ENCODE measurements at regions not wholly inside any gene's neighbourhood (a gene's known extent, or its start where the extent isn't known, plus 50 kb on each side); places are given as distances from the start of the nearest gene placed in this dataset.

DNA sequence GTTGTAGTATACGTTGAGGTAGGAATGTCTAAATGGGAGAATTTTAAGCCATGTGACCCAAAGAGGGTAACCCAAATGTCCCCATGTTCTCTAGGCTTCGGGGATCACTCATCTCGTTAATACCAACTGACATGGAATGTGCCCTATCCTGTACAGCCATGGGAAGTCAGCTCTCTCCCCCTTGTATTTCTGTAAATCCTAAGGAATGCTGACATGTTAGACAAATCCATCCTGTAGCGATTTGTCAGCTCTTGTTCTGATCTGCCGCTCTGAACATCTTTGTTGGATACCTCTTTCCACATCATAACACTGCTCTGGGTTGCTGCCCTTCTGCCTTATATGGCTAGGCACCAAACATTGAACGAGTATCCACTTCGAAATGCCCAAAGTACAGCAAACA is 350.6 kb downstream of the RND3 start:
- Histone ChIP-seq H4K5ac (ENCODE audit: insufficient read length, low read depth, low read length) (no peak overlapping the region), H3K79me2 (ENCODE audit: insufficient read depth, low read length) (no peaks in the 10 kb centered on the region), H2BK12ac (ENCODE audit: insufficient read length, low read depth, low read length) (no peak overlapping the region), H3K79me1 (ENCODE audit: insufficient read depth, low read depth, low read length, poor library complexity, severe bottlenecking) (no peaks in the 10 kb centered on the region), H3K4ac (ENCODE audit: low read depth, low read length) (no peak overlapping the region), H3K14ac (ENCODE audit: insufficient read depth, low read length) (no peak overlapping the region), H4K91ac (ENCODE audit: insufficient read length, low read depth, low read length) (no peak overlapping the region), H4K20me1 (ENCODE audit: control insufficient read depth, insufficient read depth, insufficient read length) (no peaks in the 10 kb centered on the region), H3K27ac (ENCODE audit: insufficient read length, low read depth, low read length) (no peak overlapping the region), H2BK20ac (ENCODE audit: low read depth, low read length, poor library complexity, severe bottlenecking) (no peak overlapping the region), H3K18ac (ENCODE audit: insufficient read length, low read depth, low read length) (no peak overlapping the region), H2BK5ac (ENCODE audit: insufficient read length, low read length) (no peak overlapping the region), H2AK5ac (ENCODE audit: insufficient read length, low read length) (no peak overlapping the region), H3K27me3 (ENCODE audit: insufficient read depth, low read length) (no peaks in the 10 kb centered on the region), H3K56ac (ENCODE audit: insufficient read length, low read depth, low read length) (no peak overlapping the region), H3K9me3 (ENCODE audit: control insufficient read depth, low read depth, low read length) (no peaks in the 10 kb centered on the region), H2BK15ac (ENCODE audit: low read depth, low read length) (no peak overlapping the region), H3K4me2 (ENCODE audit: insufficient read depth, insufficient read length, low read length) (no peak overlapping the region), H3K23me2 (ENCODE audit: insufficient read length, low read depth, low read length, poor library complexity, severe bottlenecking) (no peaks in the 10 kb centered on the region), H3K23ac (ENCODE audit: insufficient read length, low read depth, low read length) (no peak overlapping the region), H3K4me1 (ENCODE audit: insufficient read depth, low read length) (no peaks in the 10 kb centered on the region; the same call in 1 of the 2 replicates), H2BK120ac (ENCODE audit: low read depth, low read length, poor library complexity, severe bottlenecking) (no peak overlapping the region), H2AFZ (ENCODE audit: low read length) (no peak overlapping the region), H3T11ph (ENCODE audit: low read length) (no peak overlapping the region), H4K8ac (replicated peaks; ENCODE audit: insufficient read length, low read depth, low read length) (no peak overlapping the region), H3K9ac (ENCODE audit: extremely low read depth, insufficient read length, low read length) (no peak overlapping the region)
- Mint-ChIP-seq H3K27ac (no peak overlapping the region), H3K4me3 (no peak overlapping the region), H3K4me1 (peaks cover 0 to 4% of the 10 kb centered on the region in 2 experiments; a peak in 2 of 4 replicates), H3K36me3 (ENCODE audit: insufficient read depth in 1 of 3, low read depth in 3 of 3) (no peaks in the 10 kb centered on the region), H3K9me3 (no peaks in the 10 kb centered on the region), H3K27me3 (ENCODE audit: low read depth) (no peaks in the 10 kb centered on the region)
- WGBS (ENCODE audit: extremely low coverage, insufficient read length, low lambda C conversion rate): no CpG with 5 or more reads among the region's 7 CpGs
- no peak for DNase-seq
- TF ChIP-seq, protein P1, sequence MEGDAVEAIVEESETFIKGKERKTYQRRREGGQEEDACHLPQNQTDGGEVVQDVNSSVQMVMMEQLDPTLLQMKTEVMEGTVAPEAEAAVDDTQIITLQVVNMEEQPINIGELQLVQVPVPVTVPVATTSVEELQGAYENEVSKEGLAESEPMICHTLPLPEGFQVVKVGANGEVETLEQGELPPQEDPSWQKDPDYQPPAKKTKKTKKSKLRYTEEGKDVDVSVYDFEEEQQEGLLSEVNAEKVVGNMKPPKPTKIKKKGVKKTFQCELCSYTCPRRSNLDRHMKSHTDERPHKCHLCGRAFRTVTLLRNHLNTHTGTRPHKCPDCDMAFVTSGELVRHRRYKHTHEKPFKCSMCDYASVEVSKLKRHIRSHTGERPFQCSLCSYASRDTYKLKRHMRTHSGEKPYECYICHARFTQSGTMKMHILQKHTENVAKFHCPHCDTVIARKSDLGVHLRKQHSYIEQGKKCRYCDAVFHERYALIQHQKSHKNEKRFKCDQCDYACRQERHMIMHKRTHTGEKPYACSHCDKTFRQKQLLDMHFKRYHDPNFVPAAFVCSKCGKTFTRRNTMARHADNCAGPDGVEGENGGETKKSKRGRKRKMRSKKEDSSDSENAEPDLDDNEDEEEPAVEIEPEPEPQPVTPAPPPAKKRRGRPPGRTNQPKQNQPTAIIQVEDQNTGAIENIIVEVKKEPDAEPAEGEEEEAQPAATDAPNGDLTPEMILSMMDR (conservative IDR thresholded peaks at IDR 0.05): no peak
